Lung (tissue), 11 donors: ENCODE measurements at regions not wholly inside any gene's neighbourhood (a gene's known extent, or its start where the extent isn't known, plus 50 kb on each side); places are given as distances from the start of the nearest gene placed in this dataset.

Experiments
- ATAC-seq: fragments of 200-7000 bp; cut with Tn5 transposase; one replicate; pipeline ENCODE4 v1.9.1; 2020; ENCODE audit warnings: moderate number of reproducible peaks; ENCODE audit not compliant: insufficient read depth, low FRiP score
- DNase-seq, 3 donors: peaks; one replicate each; pipeline ENCODE4 v3.0.0-alpha.2; 2013 to 2017
- H3K27ac ChIP-seq, 2 donors: one replicate each; pipeline ENCODE4 v1.5.1; 2013; ENCODE audit warnings: mild to moderate bottlenecking in 2 of 2, moderate library complexity in 2 of 2, control low read depth in 1 of 2, inconsistent platforms in 1 of 2, low read depth in 1 of 2, low read length in 1 of 2
- H3K27me3 ChIP-seq, 3 donors: one replicate each; pipeline ENCODE4 v1.5.1; 2013; ENCODE audit warnings: low read length in 2 of 3; ENCODE audit not compliant: control insufficient read depth in 3 of 3, insufficient read depth in 3 of 3
- H3K36me3 ChIP-seq, 4 donors: one replicate each; pipeline ENCODE4 v1.5.1; 2013; ENCODE audit warnings: low read length in 4 of 4, mild to moderate bottlenecking in 1 of 4, moderate library complexity in 1 of 4; ENCODE audit not compliant: control insufficient read depth in 4 of 4, insufficient read depth in 4 of 4
- H3K4me1 ChIP-seq, 5 donors: one replicate each; pipeline ENCODE4 v1.5.1; 2013; ENCODE audit warnings: low read length in 5 of 5, mild to moderate bottlenecking in 2 of 5, moderate library complexity in 1 of 5; ENCODE audit not compliant: control insufficient read depth in 5 of 5, insufficient read depth in 5 of 5
- H3K4me3 ChIP-seq: one replicate; pipeline ENCODE4 v1.5.1; 2013; ENCODE audit warnings: mild to moderate bottlenecking, control low read depth, moderate library complexity
- H3K9ac ChIP-seq, 2 donors: one replicate each; pipeline ENCODE4 v1.5.1; 2013; ENCODE audit warnings: low read length in 2 of 2, control low read depth in 1 of 2; ENCODE audit not compliant: insufficient read depth in 1 of 2
- H3K9me3 ChIP-seq, 4 donors: one replicate each; pipeline ENCODE4 v1.5.1; 2013; ENCODE audit warnings: low read length in 3 of 4, mild to moderate bottlenecking in 1 of 4, moderate library complexity in 1 of 4; ENCODE audit not compliant: control insufficient read depth in 4 of 4, insufficient read depth in 3 of 4
- CTCF ChIP-seq: IDR thresholded peaks from 2 replicates; pipeline ENCODE4 v1.5.1; 2012; ENCODE audit warnings: mild to moderate bottlenecking; ENCODE audit errors: control extremely low read depth, extremely low read depth
- WGBS, 2 donors: extraction: QIAGEN DNeasy Blood & Tissue Kit; methylation state at CpG; one replicate each; pipeline ENCODE4 v1.1.7; 2013; 5-methylcytosine and 5-hydroxymethylcytosine counted together
- donor health status: control.
- donor health status: control.
- donor health status: Bipolar disorder and iron deficiency.
- donor health status: healthy.
- donor health status: DM: yes; HTN: yes; CAD: no.

GRCh38 chr4:151922811-151923210 lies 162.0 kb upstream of the GATB start:
- H3K4me1 ChIP-seq, result no peaks in the 10 kb centered on the region
- 86 to 94% methylated on average over 5 of the region's 5 CpGs for WGBS, 2 donors

GRCh38 chr4:151922306-151922705 lies 161.5 kb upstream of the GATB start:
- peak; percentile 47 for ATAC-seq
- Histone ChIP-seq H3K27me3 (no peaks in the 10 kb centered on the region), H3K27ac (no peak overlapping the region), H3K9me3 (no peaks in the 10 kb centered on the region), H3K4me1 (no peaks in the 10 kb centered on the region), H3K9ac (no peak overlapping the region), H3K4me3 (no peak overlapping the region), H3K36me3 (no peaks in the 10 kb centered on the region)
- no peak for TF ChIP-seq CTCF
- DNase-seq, result no peak
- WGBS, 2 donors, result 78 to 87% methylated on average over 4 of the region's 4 CpGs

More at GRCh38 chr4:151922811-151923210, 162.0 kb upstream of the GATB start:
- Histone ChIP-seq H3K27ac (no peak overlapping the region), H3K9ac (no peak overlapping the region), H3K36me3 (no peaks in the 10 kb centered on the region), H3K9me3 (no peaks in the 10 kb centered on the region), H3K27me3 (no peaks in the 10 kb centered on the region), H3K4me3 (no peak overlapping the region)
- no peak for TF ChIP-seq CTCF
- ATAC-seq (no peak), DNase-seq (no peak)

- Histone ChIP-seq H3K9ac (no peak overlapping the region), H3K27me3 (no peaks in the 10 kb centered on the region), H3K4me1 (no peaks in the 10 kb centered on the region), H3K36me3 (no peaks in the 10 kb centered on the region), H3K27ac (no peak overlapping the region), H3K9me3 (no peaks in the 10 kb centered on the region), H3K4me3 (no peak overlapping the region)
- 89 to 93% methylated on average over 4 of the region's 4 CpGs for WGBS, 2 donors
- no peak for ATAC-seq
- DNase-seq, result no peak
- TF ChIP-seq CTCF, result no peak
These were observed 161.0 kb upstream of the GATB start for GRCh38 chr4:151921811-151922210.

- H3K9ac ChIP-seq, result no peak overlapping the region
- H3K27ac ChIP-seq, result no peak overlapping the region
- no peaks in the 10 kb centered on the region for H3K36me3 ChIP-seq
- no peaks in the 10 kb centered on the region for H3K4me1 ChIP-seq
- ATAC-seq (no peak), DNase-seq (no peak)
- no peaks in the 10 kb centered on the region for H3K27me3 ChIP-seq
- no peak overlapping the region for H3K4me3 ChIP-seq
- no peaks in the 10 kb centered on the region for H3K9me3 ChIP-seq
- no peak for TF ChIP-seq CTCF
These were observed 160.6 kb upstream of the GATB start for GRCh38 chr4:151921386-151921785.
